ENCODE measurements at regions not wholly inside any gene's neighbourhood (a gene's known extent, or its start where the extent isn't known, plus 50 kb on each side); places are given as distances from the start of the nearest gene placed in this dataset.

DNA sequence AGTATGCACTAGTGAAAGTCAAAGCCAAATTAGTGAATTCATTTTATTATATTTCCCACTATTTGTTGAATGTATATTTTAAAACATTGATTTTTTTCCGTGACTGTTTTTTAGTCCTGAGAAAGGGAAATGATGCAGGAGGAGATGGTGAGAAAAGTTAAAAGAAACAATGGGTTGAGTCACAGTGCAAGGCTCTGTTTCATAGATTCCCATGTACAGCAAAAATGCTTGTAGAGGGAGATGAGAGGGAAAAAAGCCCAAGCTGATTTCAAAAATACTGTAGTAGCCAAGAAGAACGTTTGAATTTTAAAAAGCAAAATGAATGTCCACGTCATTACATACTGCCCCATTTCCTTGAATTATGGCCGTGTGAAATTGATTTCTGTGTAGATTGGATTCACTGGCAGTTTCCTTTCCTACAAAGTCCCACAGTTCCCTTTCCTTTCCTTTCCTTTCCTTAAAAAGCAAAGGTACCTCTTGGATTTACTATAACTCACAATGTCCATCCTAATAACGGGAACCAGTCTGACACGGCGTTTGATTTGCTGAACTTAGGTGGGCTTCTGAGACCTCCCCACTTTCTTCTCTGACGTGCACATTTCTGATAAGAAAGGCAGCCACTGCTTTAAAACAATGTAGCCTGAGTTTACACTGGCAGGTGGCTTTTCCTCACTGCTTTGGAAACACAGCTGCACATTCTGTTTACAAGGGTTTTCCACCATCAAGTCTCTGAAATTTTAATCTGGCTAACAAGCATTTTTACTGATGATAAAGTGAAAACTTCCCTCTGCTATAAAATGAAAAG lies 63.7 kb downstream of the SPCS3 start:
- Histone ChIP-seq H3K9me2 (ENCODE audit: insufficient read depth) (no peaks in the 10 kb centered on the region), H3K9me3 (ENCODE audit: low read depth) (no peaks in the 10 kb centered on the region), H3K4me3 (no peak overlapping the region), H3K4me2 (ENCODE audit: unreplicated experiment) (no peak overlapping the region), H2AFZ (peak overlapping the region; percentile 28; the same call in 1 of the 2 replicates), H3K27ac (no peak overlapping the region), H3F3A (ENCODE audit: insufficient read depth) (no peaks in the 10 kb centered on the region), H3K9ac (peak overlapping the region; percentile 15; the same call in 1 of the 2 replicates), H3K27me3 (replicated peaks; ENCODE audit: insufficient read depth) (no peaks in the 10 kb centered on the region), H3K4me1 (ENCODE audit: insufficient read depth) (peaks cover 6% of the 10 kb centered on the region; the same call in 1 of the 2 replicates), H3K79me2 (ENCODE audit: insufficient read depth) (no peaks in the 10 kb centered on the region), H4K20me1 (ENCODE audit: insufficient read depth) (no peaks in the 10 kb centered on the region), H3K36me3 (ENCODE audit: low read depth) (no peaks in the 10 kb centered on the region)
- in situ Hi-C loops (cut with MboI), result loop anchor here (10.0 to 25.0 kb wide), 3 partner anchors 279 to 854 kb away; no protein-coding TSS in a partner anchor
- DNase-seq, result peak; percentile 71
- WGBS, 2 experiments (ENCODE audit: low coverage in 1 of 2, low lambda C conversion rate in 2 of 2, missing lambda C conversion rate in 2 of 2), result 65 to 66% methylated on average over 8 of the region's 8 CpGs
- TF ChIP-seq EZH2 (IDR thresholded peaks at IDR 0.05; ENCODE audit: insufficient read depth, poor library complexity, severe bottlenecking) (no peak), EZH2phosphoT487 (IDR thresholded peaks at IDR 0.05; ENCODE audit: insufficient read depth, low read depth) (no peak)

DNA sequence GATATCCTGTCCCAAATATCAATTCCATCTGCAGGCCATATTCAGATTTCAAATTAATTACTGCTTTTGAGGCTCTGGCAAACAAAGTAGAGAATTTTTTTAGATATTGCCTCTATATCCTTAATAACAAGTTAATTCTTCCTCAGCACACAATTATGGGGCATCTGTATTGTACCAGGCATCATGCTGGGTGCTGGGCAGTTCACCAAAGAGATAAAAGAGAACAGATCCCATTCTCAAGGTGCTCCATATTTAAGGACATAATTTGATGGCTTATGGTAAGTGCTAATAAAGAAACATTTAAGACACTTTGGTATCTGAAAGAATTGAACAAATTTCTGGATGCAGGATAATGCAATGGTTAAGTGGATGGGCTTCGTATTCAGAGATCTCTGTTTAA lies 65.8 kb downstream of the SPCS3 start:
- no peaks in the 10 kb centered on the region for H3F3A ChIP-seq (ENCODE audit: insufficient read depth)
- no peak for DNase-seq
- in situ Hi-C loops (cut with MboI), result loop anchor here (10.0 to 25.0 kb wide), 3 partner anchors 277 to 852 kb away; no protein-coding TSS in a partner anchor

GRCh38 chr4:176387571-176387970 lies 67.8 kb downstream of the SPCS3 start:
- Histone ChIP-seq H3F3A (ENCODE audit: insufficient read depth) (no peaks in the 10 kb centered on the region), H4K20me1 (ENCODE audit: insufficient read depth) (no peaks in the 10 kb centered on the region), H3K4me2 (ENCODE audit: unreplicated experiment) (no peak overlapping the region), H3K27me3 (replicated peaks; ENCODE audit: insufficient read depth) (no peaks in the 10 kb centered on the region), H3K27ac (no peak overlapping the region), H3K9ac (no peak overlapping the region), H3K4me1 (ENCODE audit: insufficient read depth) (peaks cover 6% of the 10 kb centered on the region; the same call in 1 of the 2 replicates), H3K9me2 (ENCODE audit: insufficient read depth) (no peaks in the 10 kb centered on the region), H3K36me3 (ENCODE audit: low read depth) (no peaks in the 10 kb centered on the region), H2AFZ (no peak overlapping the region), H3K9me3 (ENCODE audit: low read depth) (no peaks in the 10 kb centered on the region), H3K4me3 (no peak overlapping the region), H3K79me2 (ENCODE audit: insufficient read depth) (no peaks in the 10 kb centered on the region)
- DNase-seq, result peak; percentile 25
- 24 to 26% methylated on average over 1 of the region's 1 CpG for whole genome bisulfite sequencing, 2 experiments (ENCODE audit: low coverage in 1 of 2, low lambda C conversion rate in 2 of 2, missing lambda C conversion rate in 2 of 2)
- in situ Hi-C loops (cut with MboI), result loop anchor here (10.0 to 25.0 kb wide), 3 partner anchors 275 to 850 kb away; no protein-coding TSS in a partner anchor
- TF ChIP-seq EZH2 (IDR thresholded peaks at IDR 0.05; ENCODE audit: insufficient read depth, poor library complexity, severe bottlenecking) (no peak), EZH2phosphoT487 (IDR thresholded peaks at IDR 0.05; ENCODE audit: insufficient read depth, low read depth) (no peak)

More for the DNA sequence above, 65.8 kb downstream of the SPCS3 start:
- no peak overlapping the region for H3K9ac ChIP-seq
- no peaks in the 10 kb centered on the region for H3K27me3 ChIP-seq (replicated peaks; ENCODE audit: insufficient read depth)
- H3K27ac ChIP-seq, result no peak overlapping the region
- no peaks in the 10 kb centered on the region for H3K36me3 ChIP-seq (ENCODE audit: low read depth)
- WGBS, 2 experiments (ENCODE audit: low coverage in 1 of 2, low lambda C conversion rate in 2 of 2, missing lambda C conversion rate in 2 of 2), result 93 to 97% methylated on average over 1 of the region's 1 CpG
- no peaks in the 10 kb centered on the region for H4K20me1 ChIP-seq (ENCODE audit: insufficient read depth)
- no peak overlapping the region for H2AFZ ChIP-seq
- no peaks in the 10 kb centered on the region for H3K79me2 ChIP-seq (ENCODE audit: insufficient read depth)
- peaks cover 6% of the 10 kb centered on the region; the same call in 1 of the 2 replicates for H3K4me1 ChIP-seq (ENCODE audit: insufficient read depth)
- H3K9me3 ChIP-seq (ENCODE audit: low read depth), result no peaks in the 10 kb centered on the region
- no peak overlapping the region for H3K4me2 ChIP-seq (ENCODE audit: unreplicated experiment)
- no peaks in the 10 kb centered on the region for H3K9me2 ChIP-seq (ENCODE audit: insufficient read depth)
- H3K4me3 ChIP-seq, result no peak overlapping the region
- TF ChIP-seq EZH2 (IDR thresholded peaks at IDR 0.05; ENCODE audit: insufficient read depth, poor library complexity, severe bottlenecking) (no peak), EZH2phosphoT487 (IDR thresholded peaks at IDR 0.05; ENCODE audit: insufficient read depth, low read depth) (no peak)

DNA sequence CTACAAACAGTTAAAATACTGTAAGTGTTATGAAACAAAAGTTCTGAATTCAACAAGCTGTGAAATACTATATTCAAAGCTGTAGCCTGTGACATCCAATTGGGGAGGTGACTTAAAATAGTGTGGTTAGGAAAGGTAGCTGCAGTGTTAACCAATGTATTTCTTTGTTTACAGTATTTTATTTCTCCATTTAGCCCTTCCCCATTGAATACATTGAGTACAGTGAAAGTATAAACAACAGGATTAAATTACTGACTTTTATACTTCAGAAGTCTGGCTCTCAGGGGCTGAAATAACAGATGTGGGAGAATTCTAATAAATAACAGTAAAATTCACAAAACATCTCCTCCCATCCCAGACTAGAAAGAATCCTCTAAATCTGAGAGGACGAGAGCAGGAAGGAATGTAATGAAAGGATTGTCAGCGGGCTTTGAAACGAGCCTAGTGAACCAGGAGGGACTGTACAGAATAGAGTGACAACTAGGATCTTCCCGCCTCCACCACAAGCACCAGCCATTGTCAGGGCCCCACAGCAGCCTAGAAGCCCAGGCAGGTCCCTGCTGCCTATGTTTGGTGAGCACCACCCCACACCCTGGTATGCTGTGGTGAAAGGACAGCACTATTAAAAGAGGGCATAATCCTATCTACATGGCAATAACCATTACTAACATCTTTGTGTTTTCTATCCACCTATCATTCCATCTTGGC lies 73.7 kb downstream of the SPCS3 start:
- Histone ChIP-seq H3K9ac (no peak overlapping the region), H2AFZ (peak overlapping the region; percentile 46), H3F3A (ENCODE audit: insufficient read depth) (no peaks in the 10 kb centered on the region), H3K4me2 (ENCODE audit: unreplicated experiment) (no peak overlapping the region), H3K9me2 (ENCODE audit: insufficient read depth) (no peaks in the 10 kb centered on the region), H3K27me3 (replicated peaks; ENCODE audit: insufficient read depth) (no peaks in the 10 kb centered on the region), H3K4me1 (ENCODE audit: insufficient read depth) (peaks cover 7% of the 10 kb centered on the region; the same call in 1 of the 2 replicates), H3K79me2 (ENCODE audit: insufficient read depth) (no peaks in the 10 kb centered on the region), H3K36me3 (ENCODE audit: low read depth) (no peaks in the 10 kb centered on the region), H3K9me3 (ENCODE audit: low read depth) (no peaks in the 10 kb centered on the region), H3K27ac (no peak overlapping the region), H3K4me3 (no peak overlapping the region), H4K20me1 (ENCODE audit: insufficient read depth) (no peaks in the 10 kb centered on the region)
- in situ Hi-C loops (cut with MboI), result loop anchor here (25.0 kb wide), 2 partner anchors 269 to 844 kb away; no protein-coding TSS in a partner anchor
- TF ChIP-seq EZH2 (IDR thresholded peaks at IDR 0.05; ENCODE audit: insufficient read depth, poor library complexity, severe bottlenecking) (no peak), EZH2phosphoT487 (IDR thresholded peaks at IDR 0.05; ENCODE audit: insufficient read depth, low read depth) (no peak)
- 43 to 53% methylated on average over 4 of the region's 4 CpGs for WGBS, 2 experiments (ENCODE audit: low coverage in 1 of 2, low lambda C conversion rate in 2 of 2, missing lambda C conversion rate in 2 of 2)
- no peak for DNase-seq
